Lower leg skin (tissue), 4 donors: ENCODE measurements at regions not wholly inside any gene's neighbourhood (a gene's known extent, or its start where the extent isn't known, plus 50 kb on each side); places are given as distances from the start of the nearest gene placed in this dataset.
"Not testable (repeated sequence)": the region's sequence is repeated elsewhere in the genome, so short reads cannot be mapped to it uniquely, and the experiment has no call there.

Experiments used
- DNase-seq, 2 donors: peaks; one replicate each; pipeline ENCODE4 v3.0.0-alpha.2; 2019; ENCODE audit warnings: low spot score in 2 of 2
- H3K4me3 ChIP-seq: fragments of 200-600 bp; sonication (generic); 2 replicates; pipeline ENCODE4 v1.5.1; 2017; ENCODE audit warnings: mild to moderate bottlenecking, low read depth; ENCODE audit not compliant: poor library complexity, severe bottlenecking
- POLR2A ChIP-seq, 2 donors: fragments of 450-650 bp; IDR thresholded peaks; one replicate each; pipeline ENCODE4 v1.6.1; 2016 to 2017; ENCODE audit warnings: antibody characterized with exemption in 2 of 2, mild to moderate bottlenecking in 1 of 2, moderate library complexity in 1 of 2
- WGBS, 2 donors: methylation state at CpG; one replicate each; pipeline ENCODE4 v1.1.5; 2018; 5-methylcytosine and 5-hydroxymethylcytosine counted together
- intact Hi-C: fragments of 100-400 bp; cut with DNase I; formaldehyde crosslinking; loops from one replicate; pipeline ENCODE4 v1.15.0; 2023; ENCODE audit warnings: low total_unique reads
- TF ChIP-seq, protein P1 (sequence below), 3 donors: fragments of 450-650 bp; IDR thresholded peaks; one replicate each; pipeline ENCODE4 v1.5.1; 2016; ENCODE audit warnings: antibody characterized with exemption in 3 of 3, mild to moderate bottlenecking in 3 of 3, moderate library complexity in 2 of 3

- intact Hi-C loops: no loop called here
- no peak overlapping the region for H3K4me3 ChIP-seq
- TF ChIP-seq, protein P1, sequence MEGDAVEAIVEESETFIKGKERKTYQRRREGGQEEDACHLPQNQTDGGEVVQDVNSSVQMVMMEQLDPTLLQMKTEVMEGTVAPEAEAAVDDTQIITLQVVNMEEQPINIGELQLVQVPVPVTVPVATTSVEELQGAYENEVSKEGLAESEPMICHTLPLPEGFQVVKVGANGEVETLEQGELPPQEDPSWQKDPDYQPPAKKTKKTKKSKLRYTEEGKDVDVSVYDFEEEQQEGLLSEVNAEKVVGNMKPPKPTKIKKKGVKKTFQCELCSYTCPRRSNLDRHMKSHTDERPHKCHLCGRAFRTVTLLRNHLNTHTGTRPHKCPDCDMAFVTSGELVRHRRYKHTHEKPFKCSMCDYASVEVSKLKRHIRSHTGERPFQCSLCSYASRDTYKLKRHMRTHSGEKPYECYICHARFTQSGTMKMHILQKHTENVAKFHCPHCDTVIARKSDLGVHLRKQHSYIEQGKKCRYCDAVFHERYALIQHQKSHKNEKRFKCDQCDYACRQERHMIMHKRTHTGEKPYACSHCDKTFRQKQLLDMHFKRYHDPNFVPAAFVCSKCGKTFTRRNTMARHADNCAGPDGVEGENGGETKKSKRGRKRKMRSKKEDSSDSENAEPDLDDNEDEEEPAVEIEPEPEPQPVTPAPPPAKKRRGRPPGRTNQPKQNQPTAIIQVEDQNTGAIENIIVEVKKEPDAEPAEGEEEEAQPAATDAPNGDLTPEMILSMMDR (IDR thresholded peaks at IDR 0.05): no peak
- TF ChIP-seq POLR2A (IDR thresholded peaks at IDR 0.05): no peak
- WGBS, 2 donors: 77 to 85% methylated on average over 4 of the region's 4 CpGs
- DNase-seq: no peak
These were observed 328.7 kb downstream of the ZBBX start for GRCh38 chr3:167051421-167051820.

- TF ChIP-seq, protein P1 (IDR thresholded peaks at IDR 0.05): no peak
- TF ChIP-seq POLR2A (IDR thresholded peaks at IDR 0.05): no peak
- no peak for DNase-seq
- 30 to 40% methylated on average over 2 of the region's 2 CpGs for WGBS, 2 donors
- intact Hi-C loops: no loop called here
- no peak overlapping the region for H3K4me3 ChIP-seq
These were observed 346.2 kb downstream of the ZBBX start for GRCh38 chr3:167033866-167034265.

- DNase-seq: no peak
- no peak overlapping the region for H3K4me3 ChIP-seq
- 26 to 28% methylated on average over 5 of the region's 5 CpGs for WGBS, 2 donors
- no peak for TF ChIP-seq POLR2A (IDR thresholded peaks at IDR 0.05)
- TF ChIP-seq, protein P1 (IDR thresholded peaks at IDR 0.05): no peak
- intact Hi-C loops: no loop called here
These were observed 347.7 kb downstream of the ZBBX start for GRCh38 chr3:167032267-167032876.

GRCh38 chr3:167031364-167032049, 348.6 kb downstream of the ZBBX start:
- no peak overlapping the region for H3K4me3 ChIP-seq
- no peak for DNase-seq
- intact Hi-C loops: no loop called here
- TF ChIP-seq, protein P1 (IDR thresholded peaks at IDR 0.05): no peak
- no peak for TF ChIP-seq POLR2A (IDR thresholded peaks at IDR 0.05)
- WGBS, 2 donors: 38 to 45% methylated on average over 12 of the region's 12 CpGs

- TF ChIP-seq POLR2A (IDR thresholded peaks at IDR 0.05): no peak
- TF ChIP-seq, protein P1 (IDR thresholded peaks at IDR 0.05): no peak
- intact Hi-C loops: no loop called here
- H3K4me3 ChIP-seq: no peak overlapping the region
- no peak for DNase-seq
- WGBS, 2 donors: 62 to 64% methylated on average over 4 of the region's 4 CpGs
These were observed 349.9 kb downstream of the ZBBX start for GRCh38 chr3:167030082-167030725.

GRCh38 chr3:167019503-167019902, 360.6 kb downstream of the ZBBX start:
- 95 to 96% methylated on average over 2 of the region's 2 CpGs for WGBS, 2 donors
- intact Hi-C loops, DNase-seq, H3K4me3 ChIP-seq: not testable (repeated sequence)

DNA sequence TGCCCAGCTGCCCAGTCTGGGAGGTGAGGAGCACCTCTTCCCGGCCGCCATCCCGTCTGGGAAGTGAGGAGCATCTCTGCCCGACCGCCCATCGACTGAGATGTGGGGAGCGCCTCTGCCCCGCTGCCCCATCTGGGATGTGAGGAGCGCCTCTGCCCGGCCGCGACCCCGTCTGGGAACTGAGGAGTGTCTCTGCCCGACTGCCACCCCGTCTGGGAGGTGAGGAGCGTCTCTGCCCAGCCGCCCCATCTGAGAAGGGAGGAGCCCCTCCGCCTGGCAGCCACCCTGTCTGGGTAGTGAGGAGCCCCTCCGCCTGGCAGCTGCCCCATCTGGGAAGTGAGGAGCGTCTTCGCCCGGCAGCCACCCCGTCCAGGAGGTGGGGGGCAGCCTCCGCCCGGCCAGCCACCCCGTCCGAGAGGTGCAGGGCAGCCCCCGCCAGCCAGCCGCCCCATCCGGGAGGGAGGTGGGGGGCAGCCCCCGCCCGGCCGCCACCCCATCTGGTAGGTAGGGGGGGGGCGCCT, 361.4 kb downstream of the ZBBX start:
- intact Hi-C loops, H3K4me3 ChIP-seq, DNase-seq: not testable (repeated sequence)
- WGBS, 2 donors: 94 to 99% methylated on average over 16 to 24 of the region's 34 CpGs
